Activated T-helper 2 cell treated with anti-CD3 and anti-CD28 coated beads, Interferon-gamma antibody, Interleukin-2, Interleukin-4, amounts not matched to agents 10 μg/mL and 5 μg/mL and 100 μg/mL, durations not matched to agents 14 hours and 24 hours and 36 hours (primary cell): ENCODE measurements at regions not wholly inside any gene's neighbourhood (a gene's known extent, or its start where the extent isn't known, plus 50 kb on each side); places are given as distances from the start of the nearest gene placed in this dataset.

Source experiments
- DNase-seq: peaks from one replicate; pipeline ENCODE4 v3.0.0; 2021; ENCODE audit warnings: low spot score
- H3K27ac Mint-ChIP-seq: one replicate; pipeline ENCODE4 v1.8.0; 2021; ENCODE audit warnings: mixed read lengths
- H3K27me3 Mint-ChIP-seq: one replicate; pipeline ENCODE4 v1.8.0; 2021; ENCODE audit warnings: low read depth, mixed read lengths
- H3K36me3 Mint-ChIP-seq: one replicate; pipeline ENCODE4 v1.8.0; 2021; ENCODE audit warnings: low read depth, mixed read lengths
- H3K4me1 Mint-ChIP-seq: one replicate; pipeline ENCODE4 v1.8.0; 2021; ENCODE audit warnings: low read depth, mixed read lengths
- H3K4me3 Mint-ChIP-seq: one replicate; pipeline ENCODE4 v1.8.0; 2021; ENCODE audit warnings: low read depth, mild to moderate bottlenecking, moderate library complexity, mixed read lengths
- H3K9me3 Mint-ChIP-seq: one replicate; pipeline ENCODE4 v1.8.0; 2021; ENCODE audit warnings: mixed read lengths
- intact Hi-C: fragments of 100-400 bp; cut with micrococcal nuclease; formaldehyde crosslinking; loops from one replicate; pipeline ENCODE4 v1.15.1; 2023

DNA sequence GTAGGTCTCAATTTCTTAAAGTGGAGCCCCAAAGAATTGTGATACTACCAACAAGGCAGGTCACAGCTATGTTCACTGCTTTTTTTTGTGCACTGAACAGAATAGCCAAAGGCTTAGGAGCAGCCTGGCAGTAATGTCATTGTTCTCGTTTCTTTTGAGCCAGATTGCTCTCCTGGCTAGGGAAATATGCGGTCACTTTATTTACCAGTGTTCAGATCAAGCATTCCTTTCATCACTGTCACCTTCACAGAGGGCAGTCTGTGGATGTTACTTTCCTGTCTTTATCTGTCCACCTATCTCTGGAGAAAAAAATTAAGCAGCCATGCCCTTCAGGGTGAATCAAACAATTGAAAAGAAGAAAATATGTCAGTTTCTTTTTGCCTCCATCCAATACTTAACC lies 159.6 kb downstream of the BTG1 start:
- Mint-ChIP-seq H3K27me3 (no peaks in the 10 kb centered on the region), H3K4me3 (no peak overlapping the region), H3K4me1 (peaks cover 14% of the 10 kb centered on the region), H3K36me3 (no peaks in the 10 kb centered on the region), H3K27ac (no peak overlapping the region), H3K9me3 (no peaks in the 10 kb centered on the region)
- no peak for DNase-seq
- intact Hi-C loops, result loop anchor here (10.0 kb wide), 1 partner anchor 659 kb away; no protein-coding TSS in a partner anchor

- no peak overlapping the region for H3K27ac Mint-ChIP-seq
Observed at GRCh38 chr12:91985002-91985787, 160.5 kb downstream of the BTG1 start.

GRCh38 chr12:91984556-91984955 lies 161.1 kb downstream of the BTG1 start:
- no peak overlapping the region for H3K4me3 Mint-ChIP-seq

More at GRCh38 chr12:91985002-91985787, 160.5 kb downstream of the BTG1 start:
- peaks cover 16% of the 10 kb centered on the region for H3K4me1 Mint-ChIP-seq
- DNase-seq, result no peak
- H3K4me3 Mint-ChIP-seq, result no peak overlapping the region
- intact Hi-C loops, result loop anchor here (10.0 kb wide), 1 partner anchor 660 kb away; no protein-coding TSS in a partner anchor
- no peaks in the 10 kb centered on the region for H3K27me3 Mint-ChIP-seq
- no peaks in the 10 kb centered on the region for H3K9me3 Mint-ChIP-seq
- H3K36me3 Mint-ChIP-seq, result no peaks in the 10 kb centered on the region

GRCh38 chr12:91983935-91984334 lies 161.7 kb downstream of the BTG1 start:
- peaks cover under 1% of the 10 kb centered on the region for H3K9me3 Mint-ChIP-seq
- no peak for DNase-seq
- no peak overlapping the region for H3K27ac Mint-ChIP-seq
- H3K4me1 Mint-ChIP-seq, result peaks cover 16% of the 10 kb centered on the region
- no peak overlapping the region for H3K4me3 Mint-ChIP-seq
- peaks cover under 1% of the 10 kb centered on the region for H3K36me3 Mint-ChIP-seq
- H3K27me3 Mint-ChIP-seq, result no peaks in the 10 kb centered on the region
- intact Hi-C loops, result loop anchor here (10.0 kb wide), 1 partner anchor 661 kb away; no protein-coding TSS in a partner anchor

More at GRCh38 chr12:91984556-91984955, 161.1 kb downstream of the BTG1 start:
- Mint-ChIP-seq H3K27ac (no peak overlapping the region), H3K9me3 (no peaks in the 10 kb centered on the region), H3K4me1 (peaks cover 16% of the 10 kb centered on the region), H3K27me3 (no peaks in the 10 kb centered on the region), H3K36me3 (no peaks in the 10 kb centered on the region)
- DNase-seq, result no peak
- intact Hi-C loops, result loop anchor here (10.0 kb wide), 1 partner anchor 660 kb away; no protein-coding TSS in a partner anchor

GRCh38 chr12:91982946-91983345 lies 162.7 kb downstream of the BTG1 start:
- Mint-ChIP-seq H3K9me3 (peaks cover 10% of the 10 kb centered on the region), H3K36me3 (peaks cover 9% of the 10 kb centered on the region), H3K4me1 (peaks cover 25% of the 10 kb centered on the region), H3K27ac (no peak overlapping the region), H3K27me3 (no peaks in the 10 kb centered on the region), H3K4me3 (no peak overlapping the region)
- intact Hi-C loops, result loop anchor here (10.0 kb wide), 1 partner anchor 662 kb away; no protein-coding TSS in a partner anchor
- no peak for DNase-seq

- no peak for DNase-seq
- peaks cover 9% of the 10 kb centered on the region for H3K36me3 Mint-ChIP-seq
- H3K9me3 Mint-ChIP-seq, result peaks cover 18% of the 10 kb centered on the region
- H3K4me3 Mint-ChIP-seq, result no peak overlapping the region
- intact Hi-C loops, result loop anchor here (10.0 kb wide), 1 partner anchor 664 kb away; no protein-coding TSS in a partner anchor
- H3K27me3 Mint-ChIP-seq, result no peaks in the 10 kb centered on the region
- peaks cover 15% of the 10 kb centered on the region for H3K4me1 Mint-ChIP-seq
- no peak overlapping the region for H3K27ac Mint-ChIP-seq
Observed at GRCh38 chr12:91980389-91980821, 165.2 kb downstream of the BTG1 start.

DNA sequence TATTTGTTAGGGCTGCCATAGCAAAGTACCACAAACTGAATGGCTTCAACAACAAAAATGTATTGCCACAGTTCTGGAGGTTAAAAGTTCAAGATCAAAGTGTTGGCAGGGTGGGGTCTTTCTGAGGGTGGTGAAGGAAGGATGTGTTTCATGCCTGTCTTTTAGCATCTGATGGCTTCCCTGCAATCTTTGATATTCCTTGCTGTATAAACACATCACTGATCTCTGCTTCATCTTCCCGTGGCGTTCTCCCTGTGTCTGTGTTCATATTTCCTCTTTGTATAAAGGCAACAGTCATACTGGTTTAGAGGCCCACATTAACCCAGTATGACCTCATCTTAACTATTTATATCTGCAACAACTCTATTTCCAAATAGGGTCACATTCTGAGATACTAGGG lies 167.5 kb downstream of the BTG1 start:
- no peaks in the 10 kb centered on the region for H3K27me3 Mint-ChIP-seq
- peaks cover 13% of the 10 kb centered on the region for H3K4me1 Mint-ChIP-seq
- DNase-seq, result no peak
- no peak overlapping the region for H3K4me3 Mint-ChIP-seq
- H3K9me3 Mint-ChIP-seq, result peaks cover 18% of the 10 kb centered on the region
- H3K27ac Mint-ChIP-seq, result peak overlapping the region; percentile 14
- intact Hi-C loops, result no loop called here
- H3K36me3 Mint-ChIP-seq, result peaks cover 9% of the 10 kb centered on the region

DNA sequence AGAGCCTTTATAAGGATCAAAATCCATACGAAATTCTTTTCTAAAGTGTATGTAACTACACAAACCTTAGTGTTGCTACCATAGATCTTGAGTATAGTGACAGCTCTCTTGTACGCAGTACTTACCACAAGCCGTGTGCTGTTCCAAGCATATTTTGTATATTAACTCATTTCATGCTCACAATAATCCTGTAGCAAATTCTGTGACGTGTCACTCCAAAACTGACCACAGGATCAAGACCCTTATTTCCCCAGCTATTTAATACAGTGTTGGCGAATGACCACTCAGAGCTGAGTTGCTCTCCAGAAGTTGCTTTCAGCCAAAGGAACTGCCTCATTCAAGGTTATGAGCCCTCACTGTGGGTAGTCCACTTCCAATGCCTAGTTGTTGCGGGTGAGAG lies 169.8 kb downstream of the BTG1 start:
- H3K36me3 Mint-ChIP-seq, result peaks cover 9% of the 10 kb centered on the region
- no peak overlapping the region for H3K27ac Mint-ChIP-seq
- no peak for DNase-seq
- no peaks in the 10 kb centered on the region for H3K27me3 Mint-ChIP-seq
- no peak overlapping the region for H3K4me3 Mint-ChIP-seq
- peaks cover 25% of the 10 kb centered on the region for H3K9me3 Mint-ChIP-seq
- H3K4me1 Mint-ChIP-seq, result peaks cover 13% of the 10 kb centered on the region
- intact Hi-C loops, result no loop called here

GRCh38 chr12:91974541-91975085 lies 171.0 kb downstream of the BTG1 start:
- Mint-ChIP-seq H3K4me3 (no peak overlapping the region), H3K27ac (no peak overlapping the region), H3K27me3 (no peaks in the 10 kb centered on the region), H3K4me1 (peaks cover 12% of the 10 kb centered on the region), H3K36me3 (peaks cover 9% of the 10 kb centered on the region), H3K9me3 (peaks cover 30% of the 10 kb centered on the region)
- DNase-seq, result no peak
- intact Hi-C loops, result no loop called here

- peaks cover 7% of the 10 kb centered on the region for H3K36me3 Mint-ChIP-seq
- H3K4me3 Mint-ChIP-seq, result no peak overlapping the region
- intact Hi-C loops, result no loop called here
- H3K9me3 Mint-ChIP-seq, result peaks cover 32% of the 10 kb centered on the region
- no peak overlapping the region for H3K27ac Mint-ChIP-seq
- H3K27me3 Mint-ChIP-seq, result no peaks in the 10 kb centered on the region
- H3K4me1 Mint-ChIP-seq, result peaks cover 11% of the 10 kb centered on the region
- DNase-seq, result no peak
Observed at GRCh38 chr12:91973813-91974212, 171.8 kb downstream of the BTG1 start.

GRCh38 chr12:91972896-91973295 lies 172.8 kb downstream of the BTG1 start:
- H3K9me3 Mint-ChIP-seq, result peaks cover 23% of the 10 kb centered on the region
- no peak overlapping the region for H3K27ac Mint-ChIP-seq
- H3K36me3 Mint-ChIP-seq, result no peaks in the 10 kb centered on the region
- H3K4me1 Mint-ChIP-seq, result peaks cover 2% of the 10 kb centered on the region
- H3K4me3 Mint-ChIP-seq, result no peak overlapping the region
- no peaks in the 10 kb centered on the region for H3K27me3 Mint-ChIP-seq
- intact Hi-C loops, result no loop called here
- DNase-seq, result no peak

DNA sequence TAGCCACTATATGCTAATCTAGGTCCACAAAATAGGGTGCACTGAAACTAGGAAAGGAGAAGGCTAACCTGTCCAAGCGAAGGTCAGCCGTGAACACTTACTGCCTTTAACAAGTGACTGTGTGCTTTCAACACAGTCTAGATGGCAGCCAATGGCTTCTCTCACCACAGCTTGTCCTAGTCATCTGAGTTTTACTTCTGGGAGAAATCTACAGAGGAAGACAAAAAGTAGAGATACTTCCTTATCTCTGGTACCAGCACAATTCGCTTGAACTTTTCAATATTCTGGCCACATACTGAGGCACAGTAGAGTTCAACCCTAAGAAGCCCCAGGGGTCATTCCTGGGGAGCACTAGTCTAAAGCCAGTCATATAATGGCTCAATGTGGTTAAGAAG lies 176.9 kb downstream of the BTG1 start:
- H3K9me3 Mint-ChIP-seq, result peaks cover 15% of the 10 kb centered on the region
- intact Hi-C loops, result no loop called here
- no peak overlapping the region for H3K4me3 Mint-ChIP-seq
- H3K4me1 Mint-ChIP-seq, result no peaks in the 10 kb centered on the region
- no peaks in the 10 kb centered on the region for H3K36me3 Mint-ChIP-seq
- H3K27me3 Mint-ChIP-seq, result no peaks in the 10 kb centered on the region
- DNase-seq, result no peak
- no peak overlapping the region for H3K27ac Mint-ChIP-seq
